ENCODE measurements at regions not wholly inside any gene's neighbourhood (a gene's known extent, or its start where the extent isn't known, plus 50 kb on each side); places are given as distances from the start of the nearest gene placed in this dataset.

DNA sequence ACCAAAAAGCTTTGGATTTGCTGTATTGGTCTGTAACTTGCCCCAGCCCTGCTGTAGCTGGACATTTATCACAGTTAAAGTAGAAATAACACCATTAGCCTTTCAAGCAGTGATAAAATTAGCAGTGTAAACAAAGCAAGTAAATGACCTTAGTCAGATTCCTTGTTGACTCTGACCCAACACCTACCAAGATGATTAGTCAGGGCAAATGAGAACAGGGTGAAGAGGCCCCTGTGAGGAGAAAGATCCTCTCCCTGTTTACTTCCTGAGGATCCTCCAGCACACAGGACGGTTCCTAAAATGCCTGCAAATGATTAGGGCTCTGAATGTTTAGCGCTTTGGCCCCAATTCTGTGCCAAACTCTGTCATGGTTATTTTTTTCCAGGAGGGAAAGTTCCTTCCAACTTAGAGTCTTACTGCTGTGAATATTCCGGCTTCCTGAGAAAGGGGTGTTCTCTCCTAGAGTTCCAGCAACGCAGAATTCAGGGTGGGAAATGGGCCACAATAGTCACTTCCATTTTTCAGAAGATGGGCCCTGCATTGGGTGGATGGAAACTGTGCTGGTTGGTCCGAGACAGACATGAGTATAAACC, 259.0 kb upstream of the MYOCD start:
- ChIA-PET POLR2A (no interaction called here), CTCF (no interaction called here)
- H3K36me3 Mint-ChIP-seq (ENCODE audit: low read depth): no peaks in the 10 kb centered on the region
- H3K4me1 Mint-ChIP-seq: no peaks in the 10 kb centered on the region
- DNase-seq: no peak
- peaks cover 2% of the 10 kb centered on the region for H3K9me3 Mint-ChIP-seq
- no peak overlapping the region for H3K4me3 Mint-ChIP-seq
- no peaks in the 10 kb centered on the region for H3K27me3 Mint-ChIP-seq
- no peak overlapping the region for H3K27ac Mint-ChIP-seq

DNA sequence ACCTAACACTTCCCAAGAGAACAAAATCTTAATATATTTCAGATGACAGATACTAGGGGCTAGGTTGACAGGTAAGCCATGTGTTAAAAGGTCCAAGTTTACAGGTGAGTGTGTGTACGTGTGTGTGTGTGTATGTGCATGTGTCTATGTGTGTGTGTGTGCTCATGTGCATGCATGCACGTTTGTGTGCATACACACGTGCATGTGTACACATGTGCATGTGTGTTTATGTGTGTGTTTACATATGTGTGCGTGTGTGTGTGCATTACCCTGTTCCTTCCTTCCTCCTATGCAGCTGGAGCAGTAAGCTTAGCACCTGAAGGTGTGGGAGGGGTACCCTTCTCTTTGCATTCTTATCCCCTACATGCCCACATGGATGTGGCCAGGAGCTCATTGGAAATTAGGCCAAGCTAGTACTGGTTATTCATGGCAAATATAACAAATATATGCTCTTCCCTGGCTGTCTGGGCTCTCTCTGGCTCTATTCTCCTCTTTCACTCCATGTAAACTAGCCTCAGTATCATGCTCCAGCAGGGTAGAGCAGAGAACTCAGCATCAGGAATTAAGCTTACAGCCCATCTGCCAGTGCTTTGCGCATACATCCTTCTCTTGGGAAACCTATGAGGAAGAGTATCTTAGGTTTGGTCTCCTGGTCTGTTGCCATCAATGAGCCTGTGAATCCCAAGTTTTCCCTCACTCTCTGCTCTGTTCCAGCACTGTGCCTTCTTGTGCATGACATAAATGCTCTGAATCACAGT, 258.0 kb upstream of the MYOCD start:
- CTCF ChIA-PET: no interaction called here
- Mint-ChIP-seq H3K27ac (no peak overlapping the region), H3K4me3 (no peak overlapping the region), H3K36me3 (ENCODE audit: low read depth) (no peaks in the 10 kb centered on the region), H3K27me3 (no peaks in the 10 kb centered on the region), H3K4me1 (no peaks in the 10 kb centered on the region), H3K9me3 (peaks cover 4% of the 10 kb centered on the region)
- DNase-seq: no peak
- POLR2A ChIA-PET: no interaction called here

DNA sequence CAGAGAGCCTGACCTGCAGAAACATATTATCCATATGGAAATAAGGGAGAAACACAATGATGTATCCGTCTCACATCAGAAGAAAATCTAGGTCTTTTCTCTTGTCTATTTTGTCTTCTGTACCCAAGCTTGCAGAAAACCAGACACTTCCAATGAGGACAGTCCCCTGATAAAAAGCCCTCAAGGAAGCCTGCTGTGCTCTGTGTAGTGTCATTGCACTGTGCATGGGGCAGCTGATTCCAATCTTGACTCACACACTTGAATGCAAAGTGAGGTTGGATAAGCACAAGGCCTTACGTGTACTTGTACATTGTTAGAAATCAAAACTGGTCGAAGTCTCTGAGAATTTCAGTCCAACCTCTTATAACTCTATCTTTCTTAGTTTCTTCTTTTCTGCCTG, 256.6 kb upstream of the MYOCD start:
- CTCF ChIA-PET: no interaction called here
- POLR2A ChIA-PET: no interaction called here
- Mint-ChIP-seq H3K27ac (no peak overlapping the region), H3K27me3 (no peaks in the 10 kb centered on the region), H3K9me3 (peaks cover 11% of the 10 kb centered on the region), H3K4me3 (no peak overlapping the region), H3K36me3 (ENCODE audit: low read depth) (no peaks in the 10 kb centered on the region), H3K4me1 (no peaks in the 10 kb centered on the region)
- no peak for DNase-seq

DNA sequence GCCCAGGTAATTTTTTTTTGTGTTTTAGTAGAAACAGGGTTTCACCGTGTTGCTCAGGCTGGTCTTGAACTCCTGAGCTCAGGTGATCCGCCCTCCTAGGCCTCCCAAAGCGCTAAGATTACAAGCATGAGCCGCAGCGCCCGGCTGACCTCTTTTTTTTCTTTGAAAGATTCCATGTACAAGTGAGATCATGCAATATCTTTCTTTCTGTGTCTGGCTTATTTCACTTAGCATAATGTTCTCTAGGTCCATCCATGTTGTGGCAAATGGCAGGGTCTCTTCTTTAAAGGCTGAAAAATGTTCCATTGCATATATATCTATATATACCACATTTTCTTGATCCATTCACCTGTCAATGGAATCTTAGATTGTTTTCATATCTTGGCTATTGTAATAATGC, 255.0 kb upstream of the MYOCD start:
- H3K27ac Mint-ChIP-seq: no peak overlapping the region
- H3K4me3 Mint-ChIP-seq: no peak overlapping the region
- ChIA-PET CTCF (no interaction called here), POLR2A (no interaction called here)
- no peaks in the 10 kb centered on the region for H3K36me3 Mint-ChIP-seq (ENCODE audit: low read depth)
- peaks cover 11% of the 10 kb centered on the region for H3K9me3 Mint-ChIP-seq
- DNase-seq: no peak
- no peaks in the 10 kb centered on the region for H3K27me3 Mint-ChIP-seq
- no peaks in the 10 kb centered on the region for H3K4me1 Mint-ChIP-seq

DNA sequence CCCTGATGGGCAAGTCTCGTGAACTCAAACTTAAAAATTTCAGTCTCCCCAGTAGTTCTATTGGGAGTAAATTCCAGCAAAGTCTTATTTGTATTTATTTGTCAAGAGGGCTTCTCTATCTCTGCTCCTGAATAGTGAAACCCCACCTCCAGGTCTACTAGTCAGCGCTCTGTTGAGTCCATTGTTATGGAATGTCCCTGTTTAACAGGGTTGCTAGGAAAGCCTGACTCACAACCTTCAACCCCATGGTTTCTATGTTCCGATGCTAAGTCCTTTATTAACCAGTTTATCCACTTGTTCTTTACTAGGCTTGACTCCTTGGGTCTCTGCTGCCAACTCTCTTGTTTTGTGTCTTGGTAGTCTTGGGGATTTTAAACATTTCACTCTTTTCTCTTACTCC, 250.7 kb upstream of the MYOCD start:
- Mint-ChIP-seq H3K27me3 (no peaks in the 10 kb centered on the region), H3K9me3 (peaks cover 13% of the 10 kb centered on the region)

DNA sequence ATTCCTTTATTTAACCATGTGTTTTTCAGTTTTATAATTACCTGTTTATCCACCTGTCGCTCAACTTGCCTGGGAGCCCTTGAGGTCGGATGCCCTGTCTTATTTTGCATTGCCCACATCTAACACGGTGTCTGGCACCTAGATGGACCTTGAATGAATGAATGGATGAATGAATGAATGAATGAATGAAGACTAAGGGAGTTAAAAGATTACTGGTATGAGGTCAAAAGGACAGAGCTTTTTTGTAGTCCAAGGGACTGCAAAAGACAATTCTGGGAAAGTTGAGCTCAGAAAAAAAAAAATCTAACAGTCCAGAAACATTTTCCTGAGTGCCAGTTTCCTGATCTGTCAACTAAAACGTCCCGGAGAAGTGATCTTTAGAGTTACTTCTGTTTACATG, 244.6 kb upstream of the MYOCD start:
- CTCF ChIA-PET: no interaction called here
- Mint-ChIP-seq H3K27me3 (no peaks in the 10 kb centered on the region), H3K4me3 (no peak overlapping the region), H3K9me3 (peaks cover 19% of the 10 kb centered on the region), H3K36me3 (ENCODE audit: low read depth) (no peaks in the 10 kb centered on the region), H3K4me1 (no peaks in the 10 kb centered on the region), H3K27ac (no peak overlapping the region)
- POLR2A ChIA-PET: no interaction called here
- DNase-seq: no peak

More for the DNA sequence above, 250.7 kb upstream of the MYOCD start:
- Mint-ChIP-seq H3K27ac (no peak overlapping the region), H3K36me3 (ENCODE audit: low read depth) (no peaks in the 10 kb centered on the region), H3K4me1 (no peaks in the 10 kb centered on the region), H3K4me3 (no peak overlapping the region)
- DNase-seq: no peak
- POLR2A ChIA-PET: no interaction called here
- CTCF ChIA-PET: no interaction called here

DNA sequence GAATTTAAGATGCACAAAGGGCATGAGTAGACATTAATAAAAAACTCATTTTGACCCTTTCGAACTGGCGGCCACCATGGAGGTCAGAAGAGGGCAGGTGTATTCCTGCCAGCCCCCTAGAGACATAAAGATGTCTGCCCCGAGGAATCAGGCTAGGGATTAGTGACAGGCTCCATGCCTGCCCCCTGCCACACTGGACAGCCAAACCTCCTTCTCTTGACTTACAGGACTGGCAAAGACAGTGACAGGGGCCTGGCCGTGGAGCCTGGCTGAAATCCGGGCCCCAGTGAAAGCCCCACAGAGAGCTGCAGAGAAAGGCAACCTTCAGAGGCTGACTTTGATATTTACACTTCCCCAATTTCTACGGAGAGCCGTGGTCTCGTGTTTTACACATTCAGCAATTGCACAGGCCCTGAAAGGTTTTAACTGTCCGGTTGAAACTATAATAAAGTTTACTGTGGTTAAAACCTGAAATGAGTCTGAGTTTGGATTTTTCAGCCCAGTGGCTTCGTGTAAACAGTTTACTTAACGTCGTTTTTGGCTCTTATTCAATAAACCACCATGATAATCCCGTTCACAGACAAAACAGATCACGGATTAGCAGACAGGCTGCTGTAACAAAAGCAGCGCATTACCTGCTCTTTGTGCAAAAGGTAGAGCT, 243.9 kb upstream of the MYOCD start:
- Mint-ChIP-seq H3K9me3 (peaks cover 22% of the 10 kb centered on the region), H3K36me3 (ENCODE audit: low read depth) (no peaks in the 10 kb centered on the region), H3K4me3 (no peak overlapping the region), H3K27ac (no peak overlapping the region), H3K4me1 (no peaks in the 10 kb centered on the region), H3K27me3 (no peaks in the 10 kb centered on the region)
- ChIA-PET CTCF (no interaction called here), POLR2A (no interaction called here)
- DNase-seq: no peak

DNA sequence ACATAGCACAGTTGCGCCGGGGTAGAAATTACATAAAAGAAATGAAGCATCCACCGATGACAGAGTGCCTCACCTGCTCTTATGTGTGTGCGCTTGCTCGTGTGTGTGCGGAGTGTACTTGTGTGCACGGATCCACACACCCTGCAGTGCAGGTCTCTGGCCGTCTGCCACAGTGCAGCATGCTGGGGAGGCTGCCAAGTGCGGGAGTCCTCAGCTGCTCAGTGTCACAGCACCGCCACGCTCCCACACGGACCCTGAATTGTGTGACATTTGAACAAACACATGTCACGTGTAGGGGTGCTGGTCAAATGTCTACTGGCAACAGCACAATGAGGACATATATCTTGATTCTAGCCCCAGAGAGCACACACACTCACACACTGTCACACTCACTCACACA, 243.0 kb upstream of the MYOCD start:
- POLR2A ChIA-PET: no interaction called here

DNA sequence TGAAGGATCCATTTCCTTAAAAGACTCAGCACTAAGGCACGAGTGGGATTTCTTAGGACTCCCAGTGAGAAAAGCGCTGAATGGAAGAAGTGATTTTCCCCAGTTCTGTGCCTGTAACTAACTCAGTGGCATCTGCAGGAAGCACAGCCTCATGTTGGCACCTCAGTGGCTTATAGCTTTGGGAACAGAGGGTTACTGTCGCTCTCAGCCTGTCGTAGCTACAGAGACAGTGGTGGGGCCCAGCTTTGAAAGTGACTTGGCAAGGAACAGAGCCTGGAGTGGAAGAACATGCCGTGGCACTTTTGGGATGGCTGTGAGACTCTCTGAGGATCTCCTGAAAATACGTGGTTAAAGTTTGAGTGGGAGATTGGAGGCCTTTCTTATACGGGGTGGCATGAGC, 242.4 kb upstream of the MYOCD start:
- Mint-ChIP-seq H3K27me3 (no peaks in the 10 kb centered on the region), H3K9me3 (peaks cover 20% of the 10 kb centered on the region), H3K4me1 (no peaks in the 10 kb centered on the region), H3K36me3 (ENCODE audit: low read depth) (no peaks in the 10 kb centered on the region), H3K27ac (no peak overlapping the region), H3K4me3 (no peak overlapping the region)
- ChIA-PET CTCF (no interaction called here), POLR2A (no interaction called here)
- no peak for DNase-seq

More for the DNA sequence above, 243.0 kb upstream of the MYOCD start:
- no peak for DNase-seq
- Mint-ChIP-seq H3K4me3 (no peak overlapping the region), H3K36me3 (ENCODE audit: low read depth) (no peaks in the 10 kb centered on the region), H3K27me3 (no peaks in the 10 kb centered on the region), H3K4me1 (no peaks in the 10 kb centered on the region), H3K9me3 (peaks cover 22% of the 10 kb centered on the region), H3K27ac (no peak overlapping the region)
- CTCF ChIA-PET: no interaction called here

DNA sequence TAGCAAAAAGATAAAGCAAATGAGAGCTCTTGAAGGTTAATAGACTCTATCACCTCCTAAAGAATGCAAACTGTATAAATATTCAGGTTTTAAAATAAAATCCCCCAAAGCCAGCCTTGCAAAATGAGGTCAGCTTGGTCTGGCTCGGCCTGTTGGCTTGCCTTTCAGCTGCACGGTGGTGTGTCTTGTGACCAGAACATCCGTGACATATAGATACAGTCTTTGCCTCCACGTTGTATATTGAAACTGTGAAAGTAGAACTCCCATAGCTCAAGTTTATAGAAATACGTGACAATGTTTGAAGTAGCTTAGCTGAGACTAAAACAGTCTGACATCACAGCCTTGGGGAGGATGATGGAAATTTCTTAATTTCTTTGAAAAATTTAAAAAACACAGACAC, 236.6 kb upstream of the MYOCD start:
- POLR2A ChIA-PET: no interaction called here
- DNase-seq: no peak
- CTCF ChIA-PET: no interaction called here
- Mint-ChIP-seq H3K27ac (no peak overlapping the region), H3K27me3 (no peaks in the 10 kb centered on the region), H3K4me3 (no peak overlapping the region), H3K9me3 (peaks cover 34% of the 10 kb centered on the region), H3K4me1 (no peaks in the 10 kb centered on the region), H3K36me3 (ENCODE audit: low read depth) (no peaks in the 10 kb centered on the region)

DNA sequence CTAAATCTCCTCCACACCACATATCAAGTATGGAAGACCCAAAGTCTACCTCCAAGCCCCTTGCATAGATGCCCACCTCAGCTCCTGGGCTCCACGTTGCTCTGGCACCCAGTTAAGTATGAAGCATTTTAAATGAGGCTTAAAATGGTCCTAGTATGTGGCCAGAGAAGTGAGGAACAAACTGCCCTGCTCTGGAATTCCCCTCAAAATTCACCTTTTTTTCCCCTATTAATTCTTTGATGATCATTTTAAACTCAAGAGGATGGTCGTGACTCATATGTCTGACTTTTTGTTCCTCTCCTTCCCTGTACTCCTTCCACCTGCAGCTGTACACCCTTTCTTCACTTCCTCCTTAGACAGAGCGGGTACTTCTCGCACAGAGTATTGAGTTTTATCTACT, 234.5 kb upstream of the MYOCD start:
- Mint-ChIP-seq H3K27me3 (no peaks in the 10 kb centered on the region), H3K4me3 (no peak overlapping the region), H3K4me1 (no peaks in the 10 kb centered on the region), H3K36me3 (ENCODE audit: low read depth) (no peaks in the 10 kb centered on the region), H3K27ac (no peak overlapping the region), H3K9me3 (peaks cover 34% of the 10 kb centered on the region)
- ChIA-PET POLR2A (interaction anchor here (0.6 kb wide), 1 partner anchor 1658 kb away, joined by 4 read pairs; no protein-coding TSS in a partner anchor), CTCF (no interaction called here)
- DNase-seq: no peak

DNA sequence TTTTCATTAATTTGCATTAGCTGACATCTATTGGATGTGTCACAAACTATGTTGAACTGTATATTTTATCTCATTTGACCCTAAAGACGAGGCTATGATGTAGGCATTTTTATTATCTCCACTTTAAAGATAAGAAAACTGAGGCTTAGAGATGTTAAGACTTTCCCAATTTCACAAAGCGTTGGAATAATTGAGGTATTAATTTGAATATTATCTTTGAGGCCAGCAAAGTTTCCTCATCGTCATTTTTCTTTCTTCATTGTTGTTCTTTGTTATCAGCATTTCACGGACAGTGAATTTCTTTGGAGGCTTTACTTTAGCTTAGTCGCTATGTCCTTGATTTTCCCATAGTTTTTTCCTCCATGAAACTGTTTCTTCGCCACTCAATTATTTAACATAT, 227.5 kb upstream of the MYOCD start:
- Mint-ChIP-seq H3K4me3 (no peak overlapping the region), H3K4me1 (no peaks in the 10 kb centered on the region), H3K27ac (no peak overlapping the region), H3K27me3 (no peaks in the 10 kb centered on the region), H3K36me3 (ENCODE audit: low read depth) (no peaks in the 10 kb centered on the region), H3K9me3 (peaks cover 23% of the 10 kb centered on the region)
- DNase-seq: no peak
- ChIA-PET CTCF (no interaction called here), POLR2A (no interaction called here)

DNA sequence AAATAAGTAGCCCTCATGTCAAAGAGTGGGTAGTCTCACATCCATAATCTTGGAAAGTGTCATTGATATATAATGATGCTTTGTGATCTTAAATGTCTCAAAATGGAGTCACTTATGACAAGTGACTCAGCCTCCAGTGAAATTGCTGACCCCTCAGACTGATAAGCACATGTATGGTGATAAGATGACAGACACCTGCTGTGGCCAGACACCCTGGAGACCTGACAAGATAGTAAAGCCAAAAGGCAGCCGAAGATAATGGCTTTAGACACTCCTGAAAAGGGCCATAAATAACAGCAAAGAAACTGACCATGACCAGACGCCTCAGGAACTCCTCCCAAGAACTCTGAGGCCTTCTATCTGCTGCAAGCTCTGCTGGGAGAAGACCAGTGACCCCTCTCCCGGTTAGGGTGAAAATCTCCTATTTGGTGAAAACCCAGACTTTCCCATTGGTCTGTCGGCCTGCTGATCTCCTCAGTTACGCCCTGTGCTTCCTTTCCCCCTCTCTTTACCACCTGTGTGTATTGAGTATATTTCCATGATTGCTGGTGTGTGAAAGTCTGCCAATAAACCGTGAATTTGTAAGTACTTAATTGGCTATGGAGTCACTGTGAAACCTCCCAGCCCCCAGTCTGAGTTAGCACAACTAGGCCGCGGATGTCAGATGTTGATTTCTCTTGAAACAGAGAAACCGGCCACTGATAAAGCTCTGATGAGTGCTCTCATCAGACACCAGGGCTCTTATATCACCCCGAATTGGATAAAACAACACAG, 226.7 kb upstream of the MYOCD start:
- Mint-ChIP-seq H3K4me3 (no peak overlapping the region), H3K27me3 (no peaks in the 10 kb centered on the region), H3K4me1 (no peaks in the 10 kb centered on the region), H3K9me3 (peaks cover 21% of the 10 kb centered on the region), H3K27ac (no peak overlapping the region), H3K36me3 (ENCODE audit: low read depth) (no peaks in the 10 kb centered on the region)
- ChIA-PET POLR2A (no interaction called here), CTCF (no interaction called here)
- DNase-seq: no peak

All from activated CD4-positive, alpha-beta memory T cell treated with anti-CD3 and anti-CD28 coated beads, Interleukin-2, amount 10 ng/mL, durations not matched to agents 7 days and 5 days (primary cell).